ENCODE measurements at regions not wholly inside any gene's neighbourhood (a gene's known extent, or its start where the extent isn't known, plus 50 kb on each side); places are given as distances from the start of the nearest gene placed in this dataset.
"Not testable (repeated sequence)": the region's sequence is repeated elsewhere in the genome, so short reads cannot be mapped to it uniquely, and the experiment has no call there.

- TF ChIP-seq ZNF462 (CRISPR knock-in tag; IDR thresholded peaks at IDR 0.05) = no peak
- TF ChIP-seq CREB1 (CRISPR knock-in tag; IDR thresholded peaks at IDR 0.05; ENCODE audit: low read depth) = no peak
- no peak for TF ChIP-seq CTCF (conservative IDR thresholded peaks at IDR 0.05; ENCODE audit: low read depth in 2 of 2)
Observed at GRCh38 chr1:5678759-5679158, 313.5 kb downstream of the NPHP4 start (continued).

GRCh38 chr1:5672355-5672754 is 319.9 kb downstream of the NPHP4 start:
- Mint-ChIP-seq H3K9me3 (peaks cover 61% of the 10 kb centered on the region), H3K36me3 (ENCODE audit: low read depth) (peaks cover 20% of the 10 kb centered on the region; the same call in 2 of the 3 replicates)
- H3K27ac Mint-ChIP-seq; H3K9me2 ChIP-seq (ENCODE audit: insufficient read depth); H3K27ac ChIP-seq (ENCODE audit: low read depth); H3F3A ChIP-seq (replicated peaks; ENCODE audit: low read depth); H3K4me3 Mint-ChIP-seq; H3K79me2 ChIP-seq (replicated peaks; ENCODE audit: insufficient read depth); H3K4me2 ChIP-seq; H4K20me1 ChIP-seq (replicated peaks; ENCODE audit: insufficient read depth); H3K27me3 Mint-ChIP-seq (ENCODE audit: insufficient read depth, low read depth, poor library complexity); ATAC-seq; H3K4me1 ChIP-seq (ENCODE audit: insufficient read depth); H3K27me3 ChIP-seq (ENCODE audit: insufficient read depth); H3K36me3 ChIP-seq (ENCODE audit: insufficient read depth); H3K4me1 Mint-ChIP-seq; DNase-seq (ENCODE audit: low spot score); H3K4me3 ChIP-seq; H2AFZ ChIP-seq: not testable (repeated sequence)
